DMS 273 (cell line): ENCODE measurements at regions not wholly inside any gene's neighbourhood (a gene's known extent, or its start where the extent isn't known, plus 50 kb on each side); places are given as distances from the start of the nearest gene placed in this dataset.

Source experiments
- DNase-seq: peaks from one replicate; lab custom pipeline; 2025; ENCODE audit not compliant: unreplicated experiment; lab: John Stamatoyannopoulos, UW

DNA sequence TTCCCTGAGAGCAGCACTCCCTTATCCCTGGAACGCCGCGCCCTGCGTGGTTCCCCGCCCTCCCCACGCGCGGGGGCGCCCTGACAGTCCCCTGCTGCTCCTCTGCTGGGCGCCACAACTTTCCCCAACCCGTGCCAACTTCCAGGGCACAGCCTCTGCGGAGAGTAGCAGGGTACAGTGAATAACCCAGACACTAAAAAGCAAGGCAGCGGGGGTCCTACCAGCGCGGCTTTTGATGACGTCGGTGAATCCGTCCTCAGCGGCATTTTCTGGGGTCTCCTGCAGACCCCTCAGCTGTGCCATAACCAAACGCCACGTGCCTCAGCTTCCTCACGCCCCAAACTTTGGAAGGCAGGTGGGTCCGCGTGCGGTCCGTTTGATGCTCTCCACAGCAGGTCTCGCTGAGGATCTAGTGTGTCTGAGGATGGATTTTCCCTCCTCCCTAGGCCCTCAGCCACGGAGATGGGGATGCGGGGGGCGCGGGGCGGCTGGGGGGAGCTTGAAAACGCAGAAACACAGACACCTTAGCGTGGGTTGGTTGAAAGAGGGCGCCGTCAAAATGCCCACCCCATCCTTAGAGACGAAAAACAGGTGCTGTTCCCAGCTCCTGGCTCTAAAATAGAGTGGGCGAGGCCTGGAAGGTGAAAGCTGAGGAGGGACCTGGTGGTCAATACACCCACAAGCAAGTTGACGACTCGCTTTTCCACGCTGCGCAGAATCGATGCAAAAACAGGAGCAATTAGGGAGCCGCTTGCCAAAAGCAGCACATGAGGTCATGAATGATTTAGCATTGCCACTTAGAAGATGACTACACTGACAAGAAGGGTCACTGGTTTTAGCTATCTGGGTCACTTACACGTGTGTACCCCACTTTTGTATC lies 405.6 kb downstream of the FAM47A start:
- no peak for DNase-seq

DNA sequence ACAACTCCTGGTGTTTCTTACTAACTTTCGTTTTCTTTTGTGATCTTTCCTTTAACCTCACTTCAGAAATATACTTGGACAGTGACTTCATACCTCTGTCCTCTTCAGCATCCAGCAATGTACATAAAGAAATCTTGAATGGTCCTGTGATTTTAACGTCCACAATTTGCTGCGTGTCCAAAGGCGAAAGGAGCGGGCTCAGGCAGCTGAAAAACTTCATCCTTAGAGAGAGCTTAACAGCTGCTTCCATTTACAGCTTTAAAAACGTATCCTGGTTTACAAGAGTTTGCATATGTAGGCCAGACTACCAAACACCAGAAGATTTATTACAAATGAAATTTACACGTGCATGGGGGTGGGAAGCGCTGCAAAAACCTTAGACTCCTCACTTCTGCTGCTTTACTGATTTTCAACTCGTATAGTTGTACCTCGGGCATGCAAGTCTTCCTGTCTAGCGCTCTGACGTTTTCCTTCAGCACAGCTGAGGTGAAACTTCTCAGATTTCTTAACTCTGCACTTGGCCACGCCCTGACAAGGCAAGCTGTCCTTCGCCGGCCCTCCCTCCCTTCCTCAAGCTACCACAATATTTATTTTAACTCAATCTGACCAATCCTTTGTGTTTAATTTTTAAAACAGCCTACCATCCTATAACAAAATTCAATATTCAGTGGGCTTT lies 406.4 kb downstream of the FAM47A start:
- peak; percentile 46 for DNase-seq

DNA sequence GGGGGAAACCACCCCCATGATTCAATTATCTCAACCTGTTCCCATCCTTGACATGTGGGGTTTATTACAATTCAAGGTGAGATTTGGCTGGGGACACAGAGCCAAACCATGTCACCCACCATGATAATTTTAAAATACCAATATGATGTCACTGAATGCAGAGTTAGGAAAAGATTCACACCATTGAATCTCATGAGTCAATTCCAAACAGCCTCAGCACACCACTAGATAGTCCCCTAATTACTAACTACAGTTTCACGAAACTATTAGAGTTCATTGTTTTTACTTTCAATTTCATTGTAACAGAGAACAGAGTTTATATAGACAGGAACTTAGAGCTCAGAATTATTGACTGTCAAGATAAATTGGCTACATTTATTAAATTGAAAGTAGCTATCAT lies 410.2 kb downstream of the FAM47A start:
- DNase-seq = no peak

- DNase-seq = no peak
Observed at GRCh38 chrX:33686105-33686504, 446.0 kb downstream of the FAM47A start.
